Suprapubic skin (tissue), 4 donors: ENCODE measurements at regions not wholly inside any gene's neighbourhood (a gene's known extent, or its start where the extent isn't known, plus 50 kb on each side); places are given as distances from the start of the nearest gene placed in this dataset.

ENCODE experiments used
- DNase-seq, 2 donors: peaks; one replicate each; pipeline ENCODE4 v3.0.0-alpha.2; 2019; ENCODE audit warnings: low spot score in 2 of 2
- H3K27ac ChIP-seq: fragments of 200-600 bp; sonication (generic); one replicate; pipeline ENCODE4 v1.5.1; 2019
- H3K27me3 ChIP-seq: fragments of 200-600 bp; sonication (generic); one replicate; pipeline ENCODE4 v1.5.1; 2019
- H3K36me3 ChIP-seq: fragments of 200-600 bp; sonication (generic); one replicate; pipeline ENCODE4 v1.5.1; 2019
- H3K4me1 ChIP-seq: fragments of 200-600 bp; sonication (generic); one replicate; pipeline ENCODE4 v1.5.1; 2019
- H3K4me3 ChIP-seq: fragments of 200-600 bp; sonication (generic); one replicate; pipeline ENCODE4 v1.5.1; 2019; ENCODE audit warnings: mild to moderate bottlenecking
- H3K9me3 ChIP-seq: fragments of 200-600 bp; sonication (generic); one replicate; pipeline ENCODE4 v1.5.1; 2019
- EP300 ChIP-seq: sonication (generic); formaldehyde crosslinking; IDR thresholded peaks from one replicate; pipeline ENCODE4 v1.6.1; 2017; ENCODE audit warnings: antibody characterized with exemption
- POLR2A ChIP-seq, 2 donors: fragments of 450-650 bp; IDR thresholded peaks; one replicate each; pipeline ENCODE4 v1.6.1; 2017; ENCODE audit warnings: antibody characterized with exemption in 2 of 2, mild to moderate bottlenecking in 2 of 2, moderate library complexity in 2 of 2
- POLR2AphosphoS5 ChIP-seq, 3 donors: sonication (generic); formaldehyde crosslinking; IDR thresholded peaks; one replicate each; pipeline ENCODE4 v1.6.1; 2017; ENCODE audit warnings: antibody characterized with exemption in 3 of 3
- WGBS: methylation state at CpG from one replicate; pipeline ENCODE4 v1.1.5; 2018; 5-methylcytosine and 5-hydroxymethylcytosine counted together
- TF ChIP-seq, protein P1 (sequence below), 2 donors: fragments of 200-600 bp in 1 of 2; fragments of 450-650 bp in 1 of 2; sonication (generic) in 1 of 2; IDR thresholded peaks; one replicate each; pipeline ENCODE4 v1.5.1; 2016 to 2019; ENCODE audit warnings: antibody characterized with exemption in 2 of 2, mild to moderate bottlenecking in 1 of 2, moderate library complexity in 1 of 2

DNA sequence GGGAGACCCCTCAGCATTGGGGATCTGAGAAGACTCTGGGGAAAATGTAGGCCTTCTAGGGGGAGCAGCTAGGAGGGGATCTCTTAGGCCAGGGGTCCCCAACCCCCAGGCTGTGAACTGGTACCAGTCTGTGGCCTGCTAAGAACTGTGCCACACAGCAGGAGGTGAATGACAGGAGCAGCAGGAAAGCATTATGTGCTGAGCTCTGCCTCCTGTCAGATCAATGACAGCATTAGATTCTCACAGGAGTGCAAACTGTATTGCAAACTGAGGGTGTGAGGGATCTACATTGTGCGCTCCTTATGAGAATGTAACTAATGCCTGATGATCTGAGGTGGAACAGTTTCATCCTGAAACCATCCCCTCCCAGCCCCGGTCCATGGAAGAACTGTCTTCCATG, 127.3 kb downstream of the SCG2 start:
- 78% methylated on average over 2 of the region's 2 CpGs for WGBS

DNA sequence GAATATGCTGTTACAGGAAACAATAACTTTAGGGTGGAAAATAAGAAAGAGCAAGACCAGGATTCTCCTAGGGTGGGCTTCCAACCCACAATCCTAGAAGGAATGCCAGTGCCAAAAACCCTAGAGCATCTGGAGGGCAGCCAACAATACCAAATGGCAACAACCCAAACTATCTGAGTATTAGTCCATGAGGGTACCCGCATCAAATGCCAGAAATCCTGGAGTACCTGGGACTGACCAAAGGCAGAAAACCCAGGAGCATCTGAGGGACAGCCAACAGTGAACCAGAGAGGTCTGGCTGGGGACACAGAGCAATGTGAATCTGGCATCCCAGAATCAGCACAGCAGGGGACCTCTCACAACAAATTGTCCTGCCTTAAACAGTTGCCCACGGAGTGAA, 126.3 kb downstream of the SCG2 start:
- no peaks in the 10 kb centered on the region for H3K36me3 ChIP-seq
- H3K27ac ChIP-seq: no peak overlapping the region
- no peaks in the 10 kb centered on the region for H3K27me3 ChIP-seq
- H3K4me1 ChIP-seq: no peaks in the 10 kb centered on the region
- no peak for DNase-seq
- TF ChIP-seq POLR2A (IDR thresholded peaks at IDR 0.05): no peak
- TF ChIP-seq, protein P1, sequence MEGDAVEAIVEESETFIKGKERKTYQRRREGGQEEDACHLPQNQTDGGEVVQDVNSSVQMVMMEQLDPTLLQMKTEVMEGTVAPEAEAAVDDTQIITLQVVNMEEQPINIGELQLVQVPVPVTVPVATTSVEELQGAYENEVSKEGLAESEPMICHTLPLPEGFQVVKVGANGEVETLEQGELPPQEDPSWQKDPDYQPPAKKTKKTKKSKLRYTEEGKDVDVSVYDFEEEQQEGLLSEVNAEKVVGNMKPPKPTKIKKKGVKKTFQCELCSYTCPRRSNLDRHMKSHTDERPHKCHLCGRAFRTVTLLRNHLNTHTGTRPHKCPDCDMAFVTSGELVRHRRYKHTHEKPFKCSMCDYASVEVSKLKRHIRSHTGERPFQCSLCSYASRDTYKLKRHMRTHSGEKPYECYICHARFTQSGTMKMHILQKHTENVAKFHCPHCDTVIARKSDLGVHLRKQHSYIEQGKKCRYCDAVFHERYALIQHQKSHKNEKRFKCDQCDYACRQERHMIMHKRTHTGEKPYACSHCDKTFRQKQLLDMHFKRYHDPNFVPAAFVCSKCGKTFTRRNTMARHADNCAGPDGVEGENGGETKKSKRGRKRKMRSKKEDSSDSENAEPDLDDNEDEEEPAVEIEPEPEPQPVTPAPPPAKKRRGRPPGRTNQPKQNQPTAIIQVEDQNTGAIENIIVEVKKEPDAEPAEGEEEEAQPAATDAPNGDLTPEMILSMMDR (IDR thresholded peaks at IDR 0.05): no peak
- TF ChIP-seq POLR2AphosphoS5 (IDR thresholded peaks at IDR 0.05): no peak
- TF ChIP-seq EP300: no peak
- no peak overlapping the region for H3K4me3 ChIP-seq
- H3K9me3 ChIP-seq: no peaks in the 10 kb centered on the region
- 83% methylated on average over 2 of the region's 2 CpGs for WGBS

More for the DNA sequence above, 127.3 kb downstream of the SCG2 start:
- no peaks in the 10 kb centered on the region for H3K36me3 ChIP-seq
- DNase-seq: no peak
- no peaks in the 10 kb centered on the region for H3K4me1 ChIP-seq
- no peak overlapping the region for H3K27ac ChIP-seq
- no peaks in the 10 kb centered on the region for H3K27me3 ChIP-seq
- no peaks in the 10 kb centered on the region for H3K9me3 ChIP-seq
- TF ChIP-seq POLR2AphosphoS5 (IDR thresholded peaks at IDR 0.05): no peak
- TF ChIP-seq, protein P1 (IDR thresholded peaks at IDR 0.05): no peak
- H3K4me3 ChIP-seq: no peak overlapping the region

DNA sequence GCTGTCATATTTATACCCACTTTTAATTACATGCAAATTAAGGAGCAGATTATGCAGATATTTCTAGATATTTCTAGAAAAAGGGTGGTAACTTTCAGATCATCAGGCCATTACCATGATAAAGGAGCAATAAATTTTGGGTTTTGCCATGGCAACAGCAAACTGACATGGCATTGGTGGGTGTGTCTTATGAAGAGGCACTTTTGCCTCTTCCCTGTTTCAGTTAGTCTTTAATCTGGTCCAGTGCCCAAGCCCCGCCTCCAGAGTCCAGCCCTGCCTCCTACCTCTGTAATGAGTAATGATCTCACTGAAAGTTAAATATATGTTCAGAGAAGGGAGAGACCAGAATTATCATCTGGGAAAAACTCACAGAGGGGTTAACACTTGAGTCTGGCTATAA, 124.8 kb downstream of the SCG2 start:
- WGBS: 92% methylated on average over 1 of the region's 1 CpG
- Histone ChIP-seq H3K9me3 (no peaks in the 10 kb centered on the region), H3K4me1 (no peaks in the 10 kb centered on the region), H3K36me3 (no peaks in the 10 kb centered on the region), H3K27ac (no peak overlapping the region), H3K4me3 (no peak overlapping the region), H3K27me3 (no peaks in the 10 kb centered on the region)
- TF ChIP-seq, protein P1 (IDR thresholded peaks at IDR 0.05): no peak
- TF ChIP-seq POLR2AphosphoS5 (IDR thresholded peaks at IDR 0.05) (no peak), EP300 (no peak), POLR2A (IDR thresholded peaks at IDR 0.05) (no peak)
- DNase-seq: no peak

DNA sequence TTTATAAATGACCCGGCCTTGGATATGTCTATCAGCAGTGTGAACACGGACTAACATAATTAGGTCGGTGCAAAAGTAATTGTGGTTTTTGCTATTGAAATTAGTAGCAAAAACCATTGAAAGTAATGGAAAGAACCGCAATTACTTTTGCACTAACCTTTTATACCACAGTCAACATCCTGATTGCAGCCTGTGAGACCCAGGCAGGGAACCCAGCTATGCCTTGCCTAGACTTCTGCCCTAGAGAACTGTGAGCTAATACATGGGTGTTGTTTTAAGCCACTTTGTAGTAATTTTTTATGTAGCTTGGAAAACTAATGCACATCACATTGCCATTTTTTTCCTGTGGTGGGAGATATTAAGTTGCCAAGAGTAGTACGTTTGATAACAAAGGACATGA, 120.7 kb downstream of the SCG2 start:
- Histone ChIP-seq H3K36me3 (no peaks in the 10 kb centered on the region), H3K27ac (no peak overlapping the region), H3K4me1 (no peaks in the 10 kb centered on the region), H3K9me3 (no peaks in the 10 kb centered on the region), H3K27me3 (no peaks in the 10 kb centered on the region), H3K4me3 (no peak overlapping the region)
- WGBS: 84% methylated on average over 5 of the region's 5 CpGs
- no peak for DNase-seq
- TF ChIP-seq, protein P1 (IDR thresholded peaks at IDR 0.05): no peak
- no peak for TF ChIP-seq POLR2A (IDR thresholded peaks at IDR 0.05)
- no peak for TF ChIP-seq EP300
- no peak for TF ChIP-seq POLR2AphosphoS5 (IDR thresholded peaks at IDR 0.05)

DNA sequence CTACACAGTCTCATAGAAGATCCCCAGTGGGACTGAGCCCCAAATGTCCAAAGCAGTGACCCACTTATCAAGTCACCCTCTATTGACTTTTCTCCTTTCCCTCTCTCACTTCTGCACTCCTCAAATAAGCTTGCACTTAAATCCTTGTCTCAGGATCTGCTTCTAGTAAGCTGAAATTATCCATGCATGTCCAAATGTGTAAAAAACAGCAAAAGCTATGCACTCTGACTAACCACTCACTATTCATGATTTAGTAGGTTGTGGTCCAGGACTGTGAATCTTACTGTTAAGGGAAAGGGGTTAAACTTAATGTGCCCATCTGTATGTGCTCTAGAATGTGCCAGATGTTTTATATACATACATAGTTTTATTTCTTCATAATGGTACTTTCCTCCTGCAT, 115.4 kb downstream of the SCG2 start:
- Histone ChIP-seq H3K9me3 (no peaks in the 10 kb centered on the region), H3K27ac (no peak overlapping the region), H3K4me3 (no peak overlapping the region), H3K4me1 (no peaks in the 10 kb centered on the region), H3K36me3 (no peaks in the 10 kb centered on the region), H3K27me3 (no peaks in the 10 kb centered on the region)
- DNase-seq: no peak
- TF ChIP-seq, protein P1 (IDR thresholded peaks at IDR 0.05): no peak
- no peak for TF ChIP-seq POLR2AphosphoS5 (IDR thresholded peaks at IDR 0.05)
- no peak for TF ChIP-seq EP300
- no peak for TF ChIP-seq POLR2A (IDR thresholded peaks at IDR 0.05)
